ENCODE measurements at regions not wholly inside any gene's neighbourhood (a gene's known extent, or its start where the extent isn't known, plus 50 kb on each side); places are given as distances from the start of the nearest gene placed in this dataset.

DNA sequence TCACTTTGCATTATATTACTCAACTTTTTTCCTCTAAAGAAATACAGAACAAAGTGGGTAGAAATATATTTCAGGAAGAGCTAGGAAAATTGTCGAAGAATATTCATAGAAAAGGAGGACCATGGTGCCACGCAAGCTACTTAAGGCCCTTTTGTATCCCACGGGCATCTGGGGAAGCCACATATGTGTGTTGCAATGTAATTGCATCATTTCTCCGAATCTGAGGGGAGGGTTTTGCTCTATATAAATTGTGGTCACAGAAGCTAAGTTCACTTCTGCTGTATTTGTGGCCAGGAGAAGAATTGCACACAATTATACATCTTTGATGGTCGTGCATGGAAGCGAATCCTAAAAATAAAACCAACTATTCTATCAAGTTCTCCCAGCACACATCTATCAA, 360.3 kb downstream of the IRS1 start:
- no peaks in the 10 kb centered on the region for H3K9me3 ChIP-seq (ENCODE audit: control insufficient read depth in 4 of 4, insufficient read depth in 3 of 4, low read length in 3 of 4)
- WGBS, 2 donors: 52 to 66% methylated on average over 6 of the region's 6 CpGs
- H3K36me3 ChIP-seq (ENCODE audit: control insufficient read depth in 4 of 4, insufficient read depth in 4 of 4, low read length in 4 of 4): no peaks in the 10 kb centered on the region
- no peak overlapping the region for H3K9ac ChIP-seq (ENCODE audit: insufficient read depth in 1 of 2, low read length in 2 of 2)
- no peak overlapping the region for H3K27ac ChIP-seq (ENCODE audit: low read depth in 1 of 2, low read length in 1 of 2)
- H3K4me3 ChIP-seq: no peak overlapping the region
- DNase-seq (no peak), ATAC-seq (ENCODE audit: insufficient read depth, low FRiP score) (no peak)
- H3K4me1 ChIP-seq (ENCODE audit: control insufficient read depth in 5 of 5, insufficient read depth in 5 of 5, low read length in 5 of 5): peaks cover 0 to 15% (median 5%) of the 10 kb centered on the region in 5 donors
- TF ChIP-seq, protein P1, sequence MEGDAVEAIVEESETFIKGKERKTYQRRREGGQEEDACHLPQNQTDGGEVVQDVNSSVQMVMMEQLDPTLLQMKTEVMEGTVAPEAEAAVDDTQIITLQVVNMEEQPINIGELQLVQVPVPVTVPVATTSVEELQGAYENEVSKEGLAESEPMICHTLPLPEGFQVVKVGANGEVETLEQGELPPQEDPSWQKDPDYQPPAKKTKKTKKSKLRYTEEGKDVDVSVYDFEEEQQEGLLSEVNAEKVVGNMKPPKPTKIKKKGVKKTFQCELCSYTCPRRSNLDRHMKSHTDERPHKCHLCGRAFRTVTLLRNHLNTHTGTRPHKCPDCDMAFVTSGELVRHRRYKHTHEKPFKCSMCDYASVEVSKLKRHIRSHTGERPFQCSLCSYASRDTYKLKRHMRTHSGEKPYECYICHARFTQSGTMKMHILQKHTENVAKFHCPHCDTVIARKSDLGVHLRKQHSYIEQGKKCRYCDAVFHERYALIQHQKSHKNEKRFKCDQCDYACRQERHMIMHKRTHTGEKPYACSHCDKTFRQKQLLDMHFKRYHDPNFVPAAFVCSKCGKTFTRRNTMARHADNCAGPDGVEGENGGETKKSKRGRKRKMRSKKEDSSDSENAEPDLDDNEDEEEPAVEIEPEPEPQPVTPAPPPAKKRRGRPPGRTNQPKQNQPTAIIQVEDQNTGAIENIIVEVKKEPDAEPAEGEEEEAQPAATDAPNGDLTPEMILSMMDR (IDR thresholded peaks at IDR 0.05; ENCODE audit: control extremely low read depth, extremely low read depth): no peak
- H3K27me3 ChIP-seq (ENCODE audit: control insufficient read depth in 3 of 3, insufficient read depth in 3 of 3, low read length in 2 of 3): no peaks in the 10 kb centered on the region

DNA sequence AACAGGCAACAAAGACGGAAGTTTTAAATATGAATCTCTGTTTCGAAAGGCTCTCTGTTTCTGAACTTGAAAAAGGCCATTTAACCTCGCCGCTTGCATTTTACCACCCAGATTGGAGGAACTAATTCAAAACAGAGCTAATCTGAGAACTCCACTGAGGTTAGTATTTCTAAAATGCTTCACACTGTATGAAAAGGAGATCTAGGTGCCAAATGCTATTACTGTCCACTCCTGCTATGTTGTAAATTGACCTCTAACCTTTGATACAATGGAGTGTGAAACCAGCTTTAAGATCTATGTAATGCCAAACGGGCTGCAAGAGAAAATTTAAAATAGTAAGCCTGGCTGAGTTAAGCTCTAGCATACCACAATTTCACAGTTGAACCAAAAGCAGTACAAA, 364.5 kb downstream of the IRS1 start:
- no peaks in the 10 kb centered on the region for H3K36me3 ChIP-seq (ENCODE audit: control insufficient read depth in 4 of 4, insufficient read depth in 4 of 4, low read length in 4 of 4)
- no peaks in the 10 kb centered on the region for H3K9me3 ChIP-seq (ENCODE audit: control insufficient read depth in 4 of 4, insufficient read depth in 3 of 4, low read length in 3 of 4)
- no peak overlapping the region for H3K4me3 ChIP-seq
- H3K4me1 ChIP-seq (ENCODE audit: control insufficient read depth in 5 of 5, insufficient read depth in 5 of 5, low read length in 5 of 5): peaks cover 0 to 19% (median 5%) of the 10 kb centered on the region in 5 donors
- ATAC-seq (ENCODE audit: insufficient read depth, low FRiP score): no peak
- DNase-seq: peak in 2 of 3 donors; percentile 47 to 51
- H3K27me3 ChIP-seq (ENCODE audit: control insufficient read depth in 3 of 3, insufficient read depth in 3 of 3, low read length in 2 of 3): no peaks in the 10 kb centered on the region
- no peak overlapping the region for H3K27ac ChIP-seq (ENCODE audit: low read depth in 1 of 2, low read length in 1 of 2)
- no peak overlapping the region for H3K9ac ChIP-seq (ENCODE audit: insufficient read depth in 1 of 2, low read length in 2 of 2)
- TF ChIP-seq, protein P1 (IDR thresholded peaks at IDR 0.05; ENCODE audit: control extremely low read depth, extremely low read depth): no peak
- 76% methylated on average over 5 of the region's 5 CpGs for WGBS, 2 donors

DNA sequence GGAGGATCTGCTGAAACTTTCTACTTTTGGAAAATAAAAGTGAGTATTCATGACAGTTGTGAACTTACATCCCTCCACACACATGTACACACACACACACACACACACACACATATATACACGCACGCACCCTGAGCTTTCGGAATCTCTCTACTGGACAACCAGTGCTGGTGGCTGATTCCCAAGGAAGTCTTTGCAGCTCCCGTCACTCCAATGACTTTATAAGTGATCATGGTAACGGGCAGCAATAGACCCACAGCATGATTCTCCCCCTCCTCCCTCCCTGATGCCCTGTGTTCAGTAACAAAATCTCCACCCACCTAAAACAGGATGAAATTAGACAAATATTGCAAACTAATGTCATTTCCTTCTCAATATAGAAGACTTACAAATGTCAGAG, 364.9 kb downstream of the IRS1 start:
- ATAC-seq (ENCODE audit: insufficient read depth, low FRiP score) (no peak), DNase-seq (peak in 1 of 3 donors; percentile 26)
- no peak overlapping the region for H3K27ac ChIP-seq (ENCODE audit: low read depth in 1 of 2, low read length in 1 of 2)
- no peaks in the 10 kb centered on the region for H3K27me3 ChIP-seq (ENCODE audit: control insufficient read depth in 3 of 3, insufficient read depth in 3 of 3, low read length in 2 of 3)
- WGBS, 2 donors: 65 to 73% methylated on average over 5 of the region's 5 CpGs
- H3K9ac ChIP-seq (ENCODE audit: insufficient read depth in 1 of 2, low read length in 2 of 2): no peak overlapping the region
- TF ChIP-seq, protein P1 (IDR thresholded peaks at IDR 0.05; ENCODE audit: control extremely low read depth, extremely low read depth): no peak
- no peaks in the 10 kb centered on the region for H3K36me3 ChIP-seq (ENCODE audit: control insufficient read depth in 4 of 4, insufficient read depth in 4 of 4, low read length in 4 of 4)
- H3K4me1 ChIP-seq (ENCODE audit: control insufficient read depth in 5 of 5, insufficient read depth in 5 of 5, low read length in 5 of 5): peaks cover 0 to 16% (median 5%) of the 10 kb centered on the region in 5 donors
- H3K9me3 ChIP-seq (ENCODE audit: control insufficient read depth in 4 of 4, insufficient read depth in 3 of 4, low read length in 3 of 4): no peaks in the 10 kb centered on the region
- H3K4me3 ChIP-seq: no peak overlapping the region

DNA sequence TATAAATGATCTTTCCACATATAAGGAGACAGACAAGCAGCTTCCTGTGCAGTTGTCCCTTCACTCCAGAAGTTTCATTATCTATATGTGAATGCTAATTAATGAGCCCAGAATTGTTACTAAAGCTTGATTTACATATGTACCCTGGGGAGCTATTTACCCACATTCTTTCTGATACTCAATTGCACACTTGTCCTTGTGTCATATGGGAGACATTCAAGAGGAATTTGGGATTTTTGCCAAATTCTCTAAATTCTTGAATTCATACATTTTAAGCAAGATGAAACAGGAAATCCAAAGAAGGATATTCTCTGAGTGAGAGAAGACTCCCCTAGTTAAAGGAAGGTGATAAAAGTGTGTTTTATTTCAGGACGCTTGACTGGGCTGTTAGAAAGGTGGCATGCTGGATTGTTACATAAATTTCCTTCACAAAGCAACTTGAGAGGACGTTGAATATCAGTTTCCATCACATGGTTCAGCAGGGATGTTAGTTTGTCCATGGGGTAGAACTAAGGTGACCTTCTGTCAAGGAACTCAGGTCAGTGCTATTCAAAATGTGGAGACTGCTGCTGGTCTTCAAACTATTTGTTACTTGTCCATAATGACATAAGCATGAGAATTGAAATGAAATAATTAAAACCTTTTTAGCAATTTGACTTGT, 368.2 kb downstream of the IRS1 start:
- Histone ChIP-seq H3K36me3 (ENCODE audit: control insufficient read depth in 4 of 4, insufficient read depth in 4 of 4, low read length in 4 of 4) (no peaks in the 10 kb centered on the region), H3K27ac (ENCODE audit: low read depth in 1 of 2, low read length in 1 of 2) (no peak overlapping the region), H3K4me1 (ENCODE audit: control insufficient read depth in 5 of 5, insufficient read depth in 5 of 5, low read length in 5 of 5) (peaks cover 0 to 14% (median 5%) of the 10 kb centered on the region in 5 donors), H3K27me3 (ENCODE audit: control insufficient read depth in 3 of 3, insufficient read depth in 3 of 3, low read length in 2 of 3) (no peaks in the 10 kb centered on the region), H3K9ac (ENCODE audit: insufficient read depth in 1 of 2, low read length in 2 of 2) (no peak overlapping the region), H3K4me3 (no peak overlapping the region), H3K9me3 (ENCODE audit: control insufficient read depth in 4 of 4, insufficient read depth in 3 of 4, low read length in 3 of 4) (no peaks in the 10 kb centered on the region)
- TF ChIP-seq, protein P1 (IDR thresholded peaks at IDR 0.05; ENCODE audit: control extremely low read depth, extremely low read depth): no peak
- DNase-seq: peak in 2 of 3 donors; percentile 42 to 46
- ATAC-seq (ENCODE audit: insufficient read depth, low FRiP score): no peak
- WGBS, 2 donors: 50 to 51% methylated on average over 2 of the region's 2 CpGs

Data from lung (tissue), 11 donors.